ENCODE measurements at regions not wholly inside any gene's neighbourhood (a gene's known extent, or its start where the extent isn't known, plus 50 kb on each side); places are given as distances from the start of the nearest gene placed in this dataset.

GRCh38 chr6:12593771-12594529, 122.6 kb upstream of the PHACTR1 start:
- no peak for DNase-seq

GRCh38 chr6:12594530-12594893, 122.1 kb upstream of the PHACTR1 start:
- DNase-seq: no peak

GRCh38 chr6:12595161-12595811, 121.3 kb upstream of the PHACTR1 start:
- no peak for DNase-seq

- DNase-seq: no peak
These were observed 119.8 kb upstream of the PHACTR1 start for GRCh38 chr6:12596731-12597130.

- DNase-seq: no peak
These were observed 117.6 kb upstream of the PHACTR1 start for GRCh38 chr6:12598919-12599318.

GRCh38 chr6:12601881-12602280, 114.7 kb upstream of the PHACTR1 start:
- no peak for DNase-seq

- DNase-seq: no peak
These were observed 114.2 kb upstream of the PHACTR1 start for GRCh38 chr6:12602342-12602741.

GRCh38 chr6:12602951-12603672, 113.5 kb upstream of the PHACTR1 start:
- DNase-seq: no peak

- DNase-seq: no peak
These were observed 112.9 kb upstream of the PHACTR1 start for GRCh38 chr6:12603673-12604049.

GRCh38 chr6:12605888-12606345, 110.7 kb upstream of the PHACTR1 start:
- DNase-seq: peak; percentile 27

GRCh38 chr6:12606616-12607015, 110.0 kb upstream of the PHACTR1 start:
- no peak for DNase-seq

GRCh38 chr6:12608016-12608860, 108.3 kb upstream of the PHACTR1 start:
- DNase-seq: no peak

- no peak for DNase-seq
These were observed 107.7 kb upstream of the PHACTR1 start for GRCh38 chr6:12608874-12609273.

GRCh38 chr6:12609751-12610150, 106.8 kb upstream of the PHACTR1 start:
- no peak for DNase-seq

GRCh38 chr6:12610862-12611261, 105.7 kb upstream of the PHACTR1 start:
- no peak for DNase-seq

- no peak for DNase-seq
These were observed 102.8 kb upstream of the PHACTR1 start for GRCh38 chr6:12613811-12614210.

GRCh38 chr6:12614456-12614855, 102.1 kb upstream of the PHACTR1 start:
- no peak for DNase-seq

- DNase-seq: no peak
These were observed 98.3 kb upstream of the PHACTR1 start for GRCh38 chr6:12618296-12618695.

- DNase-seq: no peak
These were observed 94.8 kb upstream of the PHACTR1 start for GRCh38 chr6:12621754-12622153.

- no peak for DNase-seq
These were observed 94.0 kb upstream of the PHACTR1 start for GRCh38 chr6:12622566-12622965.

GRCh38 chr6:12624142-12624837, 92.3 kb upstream of the PHACTR1 start:
- DNase-seq: no peak

GRCh38 chr6:12627053-12627452, 89.5 kb upstream of the PHACTR1 start:
- DNase-seq: no peak
